Fibroblast of skin of abdomen (primary cell): ENCODE measurements at regions not wholly inside any gene's neighbourhood (a gene's known extent, or its start where the extent isn't known, plus 50 kb on each side); places are given as distances from the start of the nearest gene placed in this dataset.
A peak's percentile ranks its signal among the peaks of the same experiment; 100 is the strongest.
"Not testable (repeated sequence)": the region's sequence is repeated elsewhere in the genome, so short reads cannot be mapped to it uniquely, and the experiment has no call there.

ENCODE experiments used
- DNase-seq: peaks from one replicate; pipeline ENCODE4 v3.0.0-alpha.2; 2013

DNA sequence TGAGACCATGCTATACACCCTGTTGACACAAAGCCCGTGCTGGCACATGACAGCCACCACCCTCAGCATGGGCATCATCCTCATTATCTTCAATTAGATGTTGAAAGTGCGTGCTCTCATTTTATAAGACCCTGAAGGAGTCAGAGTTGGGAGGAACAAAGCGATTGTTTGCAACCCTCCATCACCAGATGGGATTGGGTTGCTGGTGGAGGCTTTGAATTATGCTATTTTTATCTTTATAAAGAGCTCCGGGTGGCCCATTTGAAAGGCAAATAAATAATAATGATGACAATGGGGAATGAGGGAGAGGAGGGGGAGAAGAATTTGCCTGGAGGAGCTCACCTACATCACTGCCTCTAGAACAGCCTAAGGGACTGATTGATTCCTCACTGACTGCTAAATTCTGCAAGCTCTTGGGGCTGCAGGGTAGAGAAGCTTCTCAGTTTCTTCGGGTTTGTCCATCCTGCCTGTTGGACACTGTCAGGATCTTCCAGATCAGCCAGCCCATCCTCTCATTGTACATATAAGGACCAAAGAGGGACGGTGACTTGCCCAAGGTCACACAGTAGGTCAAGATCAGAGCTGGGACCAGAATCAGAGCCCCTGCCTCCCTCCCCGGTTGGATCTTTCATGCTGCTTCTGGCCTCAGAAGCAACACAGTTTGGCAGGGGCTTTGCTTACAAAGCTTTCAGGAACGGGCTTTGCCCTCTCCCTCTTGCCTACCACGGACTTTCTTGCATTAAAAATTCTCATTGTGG is 130.9 kb upstream of the ZBTB40 start:
- DNase-seq = no peak

DNA sequence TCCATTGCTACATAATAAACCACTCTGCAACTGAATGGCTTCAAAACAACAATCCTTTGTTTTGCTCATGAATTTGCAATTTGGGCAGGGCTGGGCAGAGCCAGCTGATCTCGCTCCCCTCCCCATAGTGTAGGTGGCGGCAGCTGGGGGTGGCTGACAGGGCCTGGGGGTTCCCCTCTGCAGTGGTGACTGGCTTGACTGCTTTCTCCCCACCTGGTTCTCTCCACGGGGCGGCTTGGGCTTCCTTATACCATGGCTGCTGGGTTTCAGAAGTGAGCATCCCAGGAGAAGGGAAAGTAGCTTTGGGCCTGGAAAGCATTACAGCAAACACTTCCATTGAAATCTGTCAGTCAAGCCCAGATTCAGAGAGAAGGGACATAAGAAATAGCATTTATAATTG is 129.7 kb upstream of the ZBTB40 start:
- no peak for DNase-seq

GRCh38 chr1:22323141-22323845 is 128.4 kb upstream of the ZBTB40 start:
- no peak for DNase-seq

DNA sequence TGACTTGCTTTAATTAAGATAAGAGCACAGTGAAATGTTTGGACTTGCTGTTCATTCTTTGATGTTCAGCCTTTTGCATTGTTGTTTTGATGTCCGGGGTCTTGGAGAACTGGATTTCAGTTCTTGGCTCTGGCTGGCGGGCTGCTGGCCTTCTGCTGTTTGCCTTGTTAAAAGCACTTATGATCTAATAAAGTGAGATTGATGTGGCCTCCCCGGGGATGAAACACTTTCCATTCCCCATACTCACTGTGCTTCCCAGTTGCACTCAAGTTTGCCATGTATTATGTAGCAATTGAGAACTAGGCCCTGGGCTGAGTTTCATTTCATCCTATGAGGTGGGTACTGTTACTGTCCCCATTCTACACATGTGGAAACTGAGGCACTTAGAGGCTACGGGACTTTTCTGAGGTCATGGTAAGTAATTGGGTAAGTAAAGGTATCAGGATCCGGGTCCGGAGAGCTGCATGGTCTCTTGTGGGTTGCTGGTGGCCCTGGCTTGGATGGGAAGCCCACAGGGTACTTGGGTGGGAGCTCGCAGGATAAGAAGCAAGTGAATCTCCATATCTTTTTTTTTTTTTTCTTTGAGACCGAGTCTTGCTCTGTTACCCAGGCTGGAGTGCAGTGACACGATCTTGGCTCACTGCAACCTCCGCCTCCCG is 127.7 kb upstream of the ZBTB40 start:
- no peak for DNase-seq

DNA sequence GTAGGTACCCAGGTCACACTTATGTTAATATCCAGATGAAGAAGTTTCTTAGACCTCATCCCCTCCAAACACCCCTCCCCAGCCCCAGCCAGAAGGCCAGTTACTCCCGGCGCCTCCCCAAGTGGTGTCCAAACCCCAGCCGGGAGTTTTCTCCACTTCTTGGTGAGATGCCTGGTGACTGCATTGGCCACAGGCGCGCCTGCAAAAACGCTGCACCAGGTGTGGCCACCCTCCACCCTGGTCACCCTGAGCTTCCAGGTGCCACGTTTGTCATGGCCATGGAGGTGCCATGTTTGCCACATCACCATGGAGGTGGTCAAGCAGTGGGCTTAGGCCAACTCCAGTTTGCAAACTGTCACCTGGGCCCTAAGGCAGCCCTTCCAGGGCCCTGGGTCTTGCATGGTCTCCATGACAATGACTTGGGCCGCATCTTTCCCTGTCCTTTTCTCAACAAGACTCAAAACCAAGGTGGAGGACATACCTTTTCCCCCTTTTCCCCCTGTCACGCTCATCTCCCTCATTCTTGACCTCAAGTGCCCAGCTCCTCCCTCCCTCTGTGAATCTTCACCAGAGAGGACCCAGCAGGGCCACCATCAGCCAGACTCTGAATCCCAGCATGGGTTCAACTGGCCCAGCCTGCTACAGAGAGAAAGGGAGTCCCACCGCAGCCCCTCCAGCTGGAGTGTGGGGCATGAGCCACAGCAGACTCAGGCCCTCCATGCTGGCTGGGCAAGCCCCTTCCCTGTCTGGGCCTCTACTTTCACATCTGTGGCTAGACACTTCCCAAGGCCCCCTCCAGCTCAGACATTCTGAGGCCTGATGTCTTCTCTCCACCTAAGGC is 125.9 kb upstream of the ZBTB40 start:
- no peak for DNase-seq

DNA sequence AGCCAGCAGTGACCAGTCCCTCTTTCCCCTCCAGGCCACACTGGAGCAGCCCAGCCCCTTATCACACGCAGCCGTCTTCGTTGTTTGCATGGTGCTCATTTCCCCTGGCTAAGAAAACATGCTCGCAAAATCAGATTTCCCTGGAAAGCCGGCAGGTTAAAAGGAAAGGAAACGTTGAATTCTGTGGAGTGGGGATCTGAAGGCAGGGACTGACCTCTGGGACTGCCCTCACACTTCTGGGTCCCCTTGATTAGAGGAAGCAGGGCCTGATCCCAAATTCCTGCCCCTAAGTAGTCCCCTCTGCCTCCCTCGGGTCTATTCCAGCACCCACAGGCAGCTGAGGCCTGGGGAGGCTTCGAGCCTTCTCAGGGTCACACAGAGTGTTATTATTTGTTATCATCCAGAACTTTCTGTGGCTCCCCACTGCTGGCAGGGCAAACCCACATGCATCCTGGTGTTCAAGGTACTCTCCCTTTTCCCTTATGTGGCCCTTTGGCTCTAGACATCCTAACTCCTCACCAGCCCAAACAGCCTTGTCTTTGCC is 125.2 kb upstream of the ZBTB40 start:
- no peak for DNase-seq

GRCh38 chr1:22326931-22327330 is 124.7 kb upstream of the ZBTB40 start:
- DNase-seq = no peak

DNA sequence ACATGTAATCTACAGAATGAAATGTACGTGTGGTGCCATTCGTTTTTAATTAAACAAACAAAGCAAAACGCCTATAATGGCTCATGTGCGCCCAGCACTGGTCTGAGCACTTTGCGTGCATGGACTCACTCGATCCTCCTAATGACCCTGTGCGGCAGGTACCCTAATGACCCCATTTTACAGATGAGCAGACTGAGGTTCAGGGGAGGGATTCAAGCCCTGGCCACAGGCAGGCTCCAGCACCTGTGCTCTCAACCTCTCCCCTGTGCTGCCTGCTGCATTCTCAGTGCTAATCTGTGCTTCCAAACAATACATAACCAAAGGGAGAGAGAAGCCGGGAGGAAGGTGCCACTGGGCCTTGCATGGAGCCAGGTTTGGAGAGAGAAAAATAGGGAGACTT is 124.2 kb upstream of the ZBTB40 start:
- no peak for DNase-seq

DNA sequence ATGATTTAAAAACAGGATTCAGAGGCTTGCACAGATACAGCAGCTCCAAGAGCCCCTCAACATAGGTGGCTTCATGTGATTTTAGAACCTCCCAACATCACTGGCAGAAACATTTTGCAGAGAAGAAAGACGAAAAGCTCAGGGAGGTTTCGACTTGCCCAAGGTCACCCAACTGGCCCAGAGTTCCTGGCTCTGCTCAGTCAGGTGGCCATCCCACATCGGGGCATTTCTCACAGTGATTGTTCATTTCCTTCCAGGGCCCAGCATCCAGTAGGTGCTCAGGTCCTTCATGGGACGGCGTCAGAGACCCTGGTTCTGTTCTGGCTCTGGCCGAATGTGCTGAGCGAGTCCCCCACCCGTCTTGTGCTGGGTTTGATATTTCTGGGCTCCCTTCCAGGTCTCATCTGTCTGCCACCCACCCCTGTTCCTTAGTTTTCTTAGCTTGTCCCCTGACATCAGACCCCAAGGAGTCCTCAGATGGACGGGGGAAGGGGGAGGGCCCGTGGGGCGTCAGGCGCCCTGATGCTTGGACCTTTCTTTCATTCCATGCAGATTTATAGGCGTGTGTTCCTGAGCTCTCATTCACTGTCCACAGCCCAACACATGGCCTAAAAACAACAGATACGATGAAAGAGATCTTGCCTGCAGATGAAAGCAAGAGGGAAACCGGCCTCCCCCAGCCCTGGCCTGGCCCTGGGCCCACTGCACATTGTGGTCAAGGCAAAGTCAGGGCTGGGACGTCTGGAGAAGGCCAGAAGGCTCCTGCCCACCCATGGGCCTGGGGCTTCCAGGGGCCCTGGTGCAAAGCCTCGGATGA is 123.1 kb upstream of the ZBTB40 start:
- no peak for DNase-seq

DNA sequence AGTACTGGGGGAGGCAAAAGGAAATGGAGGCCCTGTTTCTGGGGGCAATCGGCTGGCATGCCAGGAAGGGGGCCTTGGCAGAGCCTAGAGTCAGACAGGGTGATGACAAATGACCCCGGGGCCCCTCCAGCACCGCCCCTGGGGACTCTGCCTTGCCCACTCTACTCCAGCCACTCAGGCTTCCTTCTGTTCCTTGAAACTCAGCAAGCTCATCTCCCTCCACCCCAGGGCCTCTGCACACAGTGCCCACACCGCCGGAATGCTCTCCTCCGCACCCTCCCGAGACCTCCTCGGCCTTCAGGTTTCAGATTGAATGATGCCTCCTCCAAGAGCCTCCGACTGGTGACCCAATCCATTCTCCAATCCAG is 122.5 kb upstream of the ZBTB40 start:
- DNase-seq = no peak

DNA sequence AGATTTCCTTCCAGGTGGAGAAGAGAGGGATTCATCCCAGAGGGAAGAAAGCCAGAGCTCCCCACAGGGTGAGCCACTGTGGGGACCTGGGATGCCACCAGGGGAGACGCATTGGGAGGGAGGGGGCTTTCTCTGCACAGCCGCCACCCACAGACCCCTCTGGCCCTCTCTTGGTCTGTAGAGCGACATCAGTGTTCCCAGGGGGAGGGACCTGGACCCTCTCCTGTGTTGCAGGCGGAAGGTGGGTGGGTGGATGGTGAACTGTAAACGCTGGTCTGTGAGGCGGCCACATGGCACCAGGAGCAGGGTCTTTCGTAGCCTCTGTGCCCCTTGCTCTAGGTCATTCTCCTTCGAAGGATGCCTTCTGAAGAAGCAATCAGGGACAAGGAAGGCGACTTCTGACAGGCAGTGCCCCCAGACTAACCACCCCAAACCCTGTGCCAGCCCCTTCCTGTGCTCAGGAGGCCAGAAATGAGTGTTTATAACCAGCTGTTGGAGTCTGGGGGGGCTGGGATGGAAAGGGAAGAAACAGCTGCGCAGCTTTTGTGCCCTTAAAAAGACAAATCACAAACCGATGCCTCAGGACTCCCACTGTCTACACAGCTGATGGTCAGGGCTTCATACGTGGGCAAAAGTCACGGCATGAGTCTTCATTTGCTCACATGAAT is 121.4 kb upstream of the ZBTB40 start:
- no peak for DNase-seq

DNA sequence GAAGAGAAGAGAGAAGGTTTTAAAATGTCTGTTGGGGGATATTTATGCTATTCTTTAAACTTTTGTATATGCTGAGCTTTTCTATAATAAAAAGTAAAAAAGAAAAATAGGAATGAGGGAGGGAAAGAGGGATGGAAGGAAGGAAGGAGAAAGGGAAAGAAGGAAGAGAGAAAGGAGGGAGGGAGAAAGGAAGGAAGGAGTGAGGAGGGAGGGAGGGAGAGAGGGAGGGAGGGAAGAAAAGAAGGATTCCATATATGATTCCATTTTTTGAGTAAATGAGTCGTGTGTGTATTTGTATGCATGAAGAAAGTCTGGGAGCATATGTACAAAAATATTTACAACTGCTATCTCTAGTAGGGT is 120.9 kb upstream of the ZBTB40 start:
- DNase-seq = no peak

DNA sequence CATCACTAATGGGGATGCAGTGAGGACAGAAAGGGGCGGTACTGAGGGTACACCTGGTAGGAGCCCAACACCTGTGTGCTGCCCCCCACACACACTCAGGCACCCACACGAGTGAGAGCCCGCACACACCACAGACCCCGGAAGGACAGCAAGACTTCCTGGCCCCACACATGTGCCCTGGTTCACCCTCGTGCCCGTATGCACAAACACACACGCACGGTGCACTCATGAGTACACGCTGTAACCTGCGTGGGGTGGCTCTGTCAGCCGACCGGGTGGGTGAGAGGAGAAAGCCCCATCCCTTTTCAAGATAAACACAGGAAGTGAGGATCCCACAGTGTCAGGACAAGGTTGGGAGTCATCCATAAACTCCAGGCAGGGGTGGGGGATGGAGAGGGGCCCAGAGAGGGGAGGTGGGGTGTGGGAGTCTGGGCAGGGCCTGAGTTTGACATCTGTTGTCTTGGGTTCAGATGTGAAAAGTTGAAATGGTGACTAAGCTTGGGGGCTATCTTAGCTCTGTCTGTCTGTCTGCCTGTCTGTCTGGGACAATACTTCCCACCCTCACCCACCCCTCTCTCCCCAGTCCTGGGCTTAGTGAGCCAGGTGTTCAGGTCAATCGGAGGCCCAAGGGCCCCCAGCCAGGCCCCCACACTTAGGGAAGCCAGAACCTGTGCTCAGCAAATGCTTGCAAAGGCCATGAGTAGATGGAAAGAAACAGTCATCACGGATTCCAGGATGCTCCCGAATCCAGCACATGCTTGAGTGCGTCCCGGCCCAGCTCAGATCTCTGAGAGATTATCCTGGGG is 119.8 kb upstream of the ZBTB40 start:
- peak; percentile 17 for DNase-seq

- DNase-seq = no peak
Observed at GRCh38 chr1:22332424-22332717, 119.3 kb upstream of the ZBTB40 start.

GRCh38 chr1:22332795-22333499 is 118.7 kb upstream of the ZBTB40 start:
- no peak for DNase-seq

GRCh38 chr1:22333516-22334121 is 118.0 kb upstream of the ZBTB40 start:
- no peak for DNase-seq

DNA sequence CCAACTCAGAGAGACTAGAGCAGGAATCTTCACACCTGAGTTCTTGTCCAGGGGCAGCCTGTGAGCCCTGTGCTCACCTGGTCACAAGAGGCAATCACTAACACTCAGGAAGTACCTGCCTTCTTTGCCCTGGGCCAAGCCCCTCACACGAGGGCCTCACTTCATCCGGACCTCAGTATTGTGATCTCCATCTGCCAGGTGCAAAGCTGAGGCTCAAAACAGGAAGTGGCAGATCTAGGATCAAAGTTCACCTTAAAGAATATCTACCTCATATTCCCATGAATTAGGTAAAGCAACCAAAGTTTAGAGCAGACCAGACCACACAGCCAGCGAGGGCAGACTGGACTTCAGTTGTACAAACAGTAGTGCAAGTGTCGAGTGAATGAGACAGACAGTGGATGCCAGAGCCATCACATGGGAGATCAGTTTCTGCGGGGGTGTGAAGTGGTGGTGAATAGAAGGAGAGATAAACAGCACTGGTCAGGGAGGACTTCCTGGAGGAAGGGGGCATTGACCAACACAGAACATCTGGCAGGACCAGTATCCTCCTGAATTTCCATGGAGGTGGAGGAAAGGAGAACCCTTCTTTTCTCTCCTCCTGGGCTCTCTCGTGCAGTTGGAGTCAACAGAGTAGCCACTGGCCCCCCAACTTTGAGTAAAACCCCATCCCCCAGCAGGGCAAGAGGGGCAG is 116.6 kb upstream of the ZBTB40 start:
- no peak for DNase-seq

- DNase-seq = not testable (repeated sequence)
Observed at GRCh38 chr1:22336274-22336673, 115.4 kb upstream of the ZBTB40 start.
